ENCODE measurements at regions not wholly inside any gene's neighbourhood (a gene's known extent, or its start where the extent isn't known, plus 50 kb on each side); places are given as distances from the start of the nearest gene placed in this dataset.

DNA sequence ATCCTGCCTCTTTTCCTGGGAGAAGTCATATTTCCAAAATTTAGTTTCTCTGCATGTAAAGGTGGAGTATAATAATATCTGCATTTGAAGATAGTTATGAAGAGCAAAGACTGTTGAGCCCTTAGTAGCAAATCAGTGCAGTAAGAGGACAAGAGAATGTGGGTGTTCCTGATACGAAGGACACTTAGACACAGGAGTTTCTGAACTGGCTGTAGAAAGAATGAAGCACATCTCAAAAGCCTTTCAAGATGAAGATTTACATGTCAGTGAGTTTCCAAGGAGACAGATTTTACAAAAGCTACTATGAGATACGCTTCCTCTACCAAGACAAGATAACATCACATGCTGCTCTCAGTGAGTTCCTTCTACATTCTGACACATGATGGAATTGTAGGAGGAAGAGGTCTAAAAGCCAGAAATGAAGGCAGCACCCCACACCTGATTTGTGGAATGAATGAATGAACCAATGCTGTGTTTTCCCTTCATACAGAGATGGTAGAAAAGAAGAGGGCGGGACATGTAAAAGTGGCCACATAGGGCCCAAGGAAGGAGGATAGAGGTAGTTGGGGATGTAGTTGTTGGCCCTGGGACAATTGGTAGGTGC, 173.6 kb upstream of the PDE1C start:
- TF ChIP-seq, protein P1, sequence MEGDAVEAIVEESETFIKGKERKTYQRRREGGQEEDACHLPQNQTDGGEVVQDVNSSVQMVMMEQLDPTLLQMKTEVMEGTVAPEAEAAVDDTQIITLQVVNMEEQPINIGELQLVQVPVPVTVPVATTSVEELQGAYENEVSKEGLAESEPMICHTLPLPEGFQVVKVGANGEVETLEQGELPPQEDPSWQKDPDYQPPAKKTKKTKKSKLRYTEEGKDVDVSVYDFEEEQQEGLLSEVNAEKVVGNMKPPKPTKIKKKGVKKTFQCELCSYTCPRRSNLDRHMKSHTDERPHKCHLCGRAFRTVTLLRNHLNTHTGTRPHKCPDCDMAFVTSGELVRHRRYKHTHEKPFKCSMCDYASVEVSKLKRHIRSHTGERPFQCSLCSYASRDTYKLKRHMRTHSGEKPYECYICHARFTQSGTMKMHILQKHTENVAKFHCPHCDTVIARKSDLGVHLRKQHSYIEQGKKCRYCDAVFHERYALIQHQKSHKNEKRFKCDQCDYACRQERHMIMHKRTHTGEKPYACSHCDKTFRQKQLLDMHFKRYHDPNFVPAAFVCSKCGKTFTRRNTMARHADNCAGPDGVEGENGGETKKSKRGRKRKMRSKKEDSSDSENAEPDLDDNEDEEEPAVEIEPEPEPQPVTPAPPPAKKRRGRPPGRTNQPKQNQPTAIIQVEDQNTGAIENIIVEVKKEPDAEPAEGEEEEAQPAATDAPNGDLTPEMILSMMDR (IDR thresholded peaks at IDR 0.05): no peak
- TF ChIP-seq POLR2A (IDR thresholded peaks at IDR 0.05): no peak
- TF ChIP-seq POLR2AphosphoS5 (IDR thresholded peaks at IDR 0.05): no peak
